ENCODE measurements at regions not wholly inside any gene's neighbourhood (a gene's known extent, or its start where the extent isn't known, plus 50 kb on each side); places are given as distances from the start of the nearest gene placed in this dataset.

DNA sequence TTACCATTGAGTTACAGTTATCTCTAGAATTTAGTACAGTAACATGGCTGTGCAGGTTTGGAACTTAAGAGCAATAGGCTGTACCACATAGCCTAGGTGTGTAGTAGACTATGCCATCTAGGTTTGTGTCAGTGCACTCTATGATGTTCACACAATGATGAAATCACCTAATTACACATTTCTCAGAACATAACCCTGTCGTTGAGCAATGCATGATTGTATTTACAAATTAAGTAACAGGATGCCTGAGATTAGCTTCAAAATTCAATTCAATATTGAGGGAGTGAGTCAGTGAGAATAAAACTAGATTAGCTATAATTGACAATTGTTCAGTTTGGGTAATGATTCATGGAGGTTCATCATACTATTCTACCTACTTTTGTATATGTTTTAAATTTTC, 633.8 kb downstream of the IGSF11 start:
- no peak for DNase-seq (ENCODE audit: low read depth)
- no peak for TF ChIP-seq CTCF (conservative IDR thresholded peaks at IDR 0.05; ENCODE audit: low read depth, low read length)

DNA sequence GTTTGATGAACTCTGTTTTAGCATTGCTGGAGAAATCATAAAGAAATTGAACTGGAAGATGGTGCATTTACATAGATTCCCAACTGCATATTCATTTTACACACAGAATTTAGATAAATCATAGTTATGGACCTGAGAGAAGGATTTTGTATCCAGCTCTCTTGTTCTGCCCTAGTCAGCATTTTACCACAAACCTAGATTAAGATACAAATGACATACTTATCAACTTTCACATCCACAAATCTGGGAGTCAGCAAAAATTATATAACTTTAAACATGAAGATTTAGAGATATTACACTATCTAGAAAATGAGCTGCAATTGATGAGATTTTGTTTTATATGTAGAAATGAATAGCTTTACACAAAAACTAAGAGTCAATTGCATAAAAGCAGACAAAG, 632.8 kb downstream of the IGSF11 start:
- no peak overlapping the region for H3K4me3 ChIP-seq (ENCODE audit: low read length)

More for the DNA sequence above, 633.8 kb downstream of the IGSF11 start:
- H3K4me3 ChIP-seq (ENCODE audit: low read length), result no peak overlapping the region

GRCh38 chr3:118402971-118403370, 631.7 kb downstream of the IGSF11 start:
- no peak for TF ChIP-seq CTCF (conservative IDR thresholded peaks at IDR 0.05; ENCODE audit: low read depth, low read length)
- no peak for DNase-seq (ENCODE audit: low read depth)
- H3K4me3 ChIP-seq (ENCODE audit: low read length), result no peak overlapping the region

More for the DNA sequence above, 632.8 kb downstream of the IGSF11 start:
- DNase-seq (ENCODE audit: low read depth), result no peak
- no peak for TF ChIP-seq CTCF (conservative IDR thresholded peaks at IDR 0.05; ENCODE audit: low read depth, low read length)

GRCh38 chr3:118406562-118406961, 628.1 kb downstream of the IGSF11 start:
- no peak overlapping the region for H3K4me3 ChIP-seq (ENCODE audit: low read length)
- no peak for DNase-seq (ENCODE audit: low read depth)
- TF ChIP-seq CTCF (conservative IDR thresholded peaks at IDR 0.05; ENCODE audit: low read depth, low read length), result no peak

- no peak overlapping the region for H3K4me3 ChIP-seq (ENCODE audit: low read length)
- DNase-seq (ENCODE audit: low read depth), result no peak
- no peak for TF ChIP-seq CTCF (conservative IDR thresholded peaks at IDR 0.05; ENCODE audit: low read depth, low read length)
Observed at GRCh38 chr3:118408431-118408830, 626.2 kb downstream of the IGSF11 start.

DNA sequence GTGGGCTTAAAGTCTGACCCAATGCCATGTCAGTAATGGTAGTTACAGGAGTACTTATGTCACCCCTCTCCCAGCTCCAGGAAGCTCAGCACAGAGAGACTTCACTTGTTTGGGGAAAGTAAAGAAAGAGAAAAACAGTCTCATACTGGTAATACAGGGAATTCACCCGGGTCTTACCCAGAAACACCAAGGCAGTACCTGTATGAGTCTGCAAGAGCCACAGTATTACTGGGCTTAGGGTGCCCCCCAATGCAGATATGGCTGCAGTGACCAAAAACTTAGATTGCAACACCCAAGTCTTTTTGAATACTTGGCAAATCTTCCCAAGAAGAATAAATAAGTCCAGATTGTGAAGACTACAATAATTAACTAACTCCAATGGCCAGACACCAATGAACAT, 622.1 kb downstream of the IGSF11 start:
- H3K4me3 ChIP-seq (ENCODE audit: low read length), result no peak overlapping the region
- no peak for DNase-seq (ENCODE audit: low read depth)
- no peak for TF ChIP-seq CTCF (conservative IDR thresholded peaks at IDR 0.05; ENCODE audit: low read depth, low read length)

- no peak for DNase-seq (ENCODE audit: low read depth)
Observed at GRCh38 chr3:118425272-118425837, 609.3 kb downstream of the IGSF11 start.

More at GRCh38 chr3:118425272-118425837, 609.3 kb downstream of the IGSF11 start:
- H3K4me3 ChIP-seq (ENCODE audit: low read length), result no peak overlapping the region
- no peak for TF ChIP-seq CTCF (conservative IDR thresholded peaks at IDR 0.05; ENCODE audit: low read depth, low read length)
